ENCODE measurements at regions not wholly inside any gene's neighbourhood (a gene's known extent, or its start where the extent isn't known, plus 50 kb on each side); places are given as distances from the start of the nearest gene placed in this dataset.

GRCh38 chr2:17303521-17303920 lies 214.7 kb downstream of the RAD51AP2 start:
- DNase-seq (ENCODE audit: low spot score) = no peak

GRCh38 chr2:17303054-17303453 lies 215.2 kb downstream of the RAD51AP2 start:
- DNase-seq (ENCODE audit: low spot score) = no peak

GRCh38 chr2:17302281-17302680 lies 216.0 kb downstream of the RAD51AP2 start:
- DNase-seq (ENCODE audit: low spot score) = no peak

GRCh38 chr2:17301437-17301836 lies 216.8 kb downstream of the RAD51AP2 start:
- DNase-seq (ENCODE audit: low spot score) = no peak

- no peak for DNase-seq (ENCODE audit: low spot score)
These were observed 218.2 kb downstream of the RAD51AP2 start for GRCh38 chr2:17299891-17300540.

- DNase-seq (ENCODE audit: low spot score) = no peak
These were observed 219.8 kb downstream of the RAD51AP2 start for GRCh38 chr2:17298453-17298852.

GRCh38 chr2:17296686-17297085 lies 221.6 kb downstream of the RAD51AP2 start:
- DNase-seq (ENCODE audit: low spot score) = no peak

- DNase-seq (ENCODE audit: low spot score) = no peak
These were observed 228.6 kb downstream of the RAD51AP2 start for GRCh38 chr2:17289669-17290068.

- no peak for DNase-seq (ENCODE audit: low spot score)
These were observed 231.1 kb downstream of the RAD51AP2 start for GRCh38 chr2:17287183-17287582.

- no peak for DNase-seq (ENCODE audit: low spot score)
These were observed 235.4 kb downstream of the RAD51AP2 start for GRCh38 chr2:17282826-17283225.

GRCh38 chr2:17282245-17282644 lies 236.0 kb downstream of the RAD51AP2 start:
- DNase-seq (ENCODE audit: low spot score) = no peak

- no peak for DNase-seq (ENCODE audit: low spot score)
These were observed 242.0 kb downstream of the RAD51AP2 start for GRCh38 chr2:17276220-17276619.

GRCh38 chr2:17272652-17273525 lies 245.4 kb downstream of the RAD51AP2 start:
- DNase-seq (ENCODE audit: low spot score) = no peak

GRCh38 chr2:17272170-17272569 lies 246.1 kb downstream of the RAD51AP2 start:
- DNase-seq (ENCODE audit: low spot score) = no peak

- DNase-seq (ENCODE audit: low spot score) = no peak
These were observed 246.8 kb downstream of the RAD51AP2 start for GRCh38 chr2:17271416-17271815.

GRCh38 chr2:17270894-17271293 lies 247.3 kb downstream of the RAD51AP2 start:
- DNase-seq (ENCODE audit: low spot score) = no peak

GRCh38 chr2:17263570-17263968 lies 254.7 kb downstream of the RAD51AP2 start:
- no peak for DNase-seq (ENCODE audit: low spot score)

- DNase-seq (ENCODE audit: low spot score) = no peak
These were observed 255.2 kb downstream of the RAD51AP2 start for GRCh38 chr2:17262854-17263569.

- no peak for DNase-seq (ENCODE audit: low spot score)
These were observed 258.6 kb downstream of the RAD51AP2 start for GRCh38 chr2:17259613-17260012.

GRCh38 chr2:17258861-17259260 lies 259.4 kb downstream of the RAD51AP2 start:
- no peak for DNase-seq (ENCODE audit: low spot score)

GRCh38 chr2:17257189-17257909 lies 260.9 kb downstream of the RAD51AP2 start:
- no peak for DNase-seq (ENCODE audit: low spot score)

GRCh38 chr2:17255071-17255470 lies 263.2 kb downstream of the RAD51AP2 start:
- DNase-seq (ENCODE audit: low spot score) = no peak
